NCI-H526 treated with DMSO at 0.1 percent for 48 hours (cell line): ENCODE measurements at regions not wholly inside any gene's neighbourhood (a gene's known extent, or its start where the extent isn't known, plus 50 kb on each side); places are given as distances from the start of the nearest gene placed in this dataset.
"Not testable (repeated sequence)": the region's sequence is repeated elsewhere in the genome, so short reads cannot be mapped to it uniquely, and the experiment has no call there.

ENCODE experiments used
- DNase-seq: peaks from one replicate; lab custom pipeline; 2025; lab: John Stamatoyannopoulos, UW

GRCh38 chr5:34096033-34096432, 53.0 kb upstream of the C1QTNF3 start:
- not testable (repeated sequence) for DNase-seq

- DNase-seq = not testable (repeated sequence)
Observed at GRCh38 chr5:34099891-34100290, 56.9 kb upstream of the C1QTNF3 start.

GRCh38 chr5:34101567-34101966, 58.6 kb upstream of the C1QTNF3 start:
- DNase-seq = not testable (repeated sequence)

- DNase-seq = not testable (repeated sequence)
Observed at GRCh38 chr5:34108897-34109296, 65.9 kb upstream of the C1QTNF3 start.

- DNase-seq = not testable (repeated sequence)
Observed at GRCh38 chr5:34124280-34124679, 81.3 kb upstream of the C1QTNF3 start.

GRCh38 chr5:34125354-34125753, 82.3 kb upstream of the C1QTNF3 start:
- not testable (repeated sequence) for DNase-seq

- DNase-seq = not testable (repeated sequence)
Observed at GRCh38 chr5:34126741-34127140, 83.7 kb upstream of the C1QTNF3 start.

- not testable (repeated sequence) for DNase-seq
Observed at GRCh38 chr5:34127818-34128217, 84.8 kb upstream of the C1QTNF3 start.

GRCh38 chr5:34128890-34129289, 85.9 kb upstream of the C1QTNF3 start:
- DNase-seq = not testable (repeated sequence)

GRCh38 chr5:34154988-34155387, 112.0 kb upstream of the C1QTNF3 start:
- not testable (repeated sequence) for DNase-seq

GRCh38 chr5:34156703-34157414, 113.8 kb upstream of the C1QTNF3 start:
- not testable (repeated sequence) for DNase-seq

- not testable (repeated sequence) for DNase-seq
Observed at GRCh38 chr5:34160904-34161303, 117.9 kb upstream of the C1QTNF3 start.

- DNase-seq = not testable (repeated sequence)
Observed at GRCh38 chr5:34171398-34171797, 128.4 kb upstream of the C1QTNF3 start.

- not testable (repeated sequence) for DNase-seq
Observed at GRCh38 chr5:34179453-34180190, 136.6 kb upstream of the C1QTNF3 start.

- not testable (repeated sequence) for DNase-seq
Observed at GRCh38 chr5:34180225-34180624, 137.2 kb upstream of the C1QTNF3 start.

GRCh38 chr5:34180940-34181614, 138.1 kb upstream of the C1QTNF3 start:
- not testable (repeated sequence) for DNase-seq

GRCh38 chr5:34185005-34185404, 142.0 kb upstream of the C1QTNF3 start:
- DNase-seq = not testable (repeated sequence)

GRCh38 chr5:34185572-34185971, 142.6 kb upstream of the C1QTNF3 start:
- DNase-seq = not testable (repeated sequence)

GRCh38 chr5:34186108-34186507, 143.1 kb upstream of the C1QTNF3 start:
- not testable (repeated sequence) for DNase-seq

GRCh38 chr5:34186865-34187264, 143.9 kb upstream of the C1QTNF3 start:
- DNase-seq = not testable (repeated sequence)

GRCh38 chr5:34187441-34187840, 144.4 kb upstream of the C1QTNF3 start:
- not testable (repeated sequence) for DNase-seq

- not testable (repeated sequence) for DNase-seq
Observed at GRCh38 chr5:34188001-34188822, 145.2 kb upstream of the C1QTNF3 start.
